GM21360 (cell line): ENCODE measurements at regions not wholly inside any gene's neighbourhood (a gene's known extent, or its start where the extent isn't known, plus 50 kb on each side); places are given as distances from the start of the nearest gene placed in this dataset.

ENCODE experiments used
- ATAC-seq: cut with Tn5 transposase; IDR thresholded peaks from one replicate; pipeline ENCODE4 v1.9.1; 2021; ENCODE audit warnings: mild to moderate bottlenecking, moderate library complexity; ENCODE audit not compliant: unreplicated experiment

GRCh38 chr12:39127401-39127800 is 222.0 kb upstream of the CPNE8 start:
- no peak for ATAC-seq

- ATAC-seq, result no peak
Measured at GRCh38 chr12:39125566-39125965, 220.2 kb upstream of the CPNE8 start.

- ATAC-seq, result no peak
Measured at GRCh38 chr12:39124768-39125167, 219.4 kb upstream of the CPNE8 start.

GRCh38 chr12:39123580-39124253 is 218.3 kb upstream of the CPNE8 start:
- ATAC-seq, result no peak

GRCh38 chr12:39122562-39123204 is 217.3 kb upstream of the CPNE8 start:
- no peak for ATAC-seq

- ATAC-seq, result no peak
Measured at GRCh38 chr12:39116861-39117260, 211.5 kb upstream of the CPNE8 start.

GRCh38 chr12:39112064-39112463 is 206.7 kb upstream of the CPNE8 start:
- ATAC-seq, result no peak

- no peak for ATAC-seq
Measured at GRCh38 chr12:39105111-39105510, 199.7 kb upstream of the CPNE8 start.

GRCh38 chr12:39103552-39104165 is 198.3 kb upstream of the CPNE8 start:
- peak; percentile 96 for ATAC-seq

GRCh38 chr12:39102474-39103209 is 197.3 kb upstream of the CPNE8 start:
- no peak for ATAC-seq

GRCh38 chr12:39095636-39096330 is 190.4 kb upstream of the CPNE8 start:
- ATAC-seq, result no peak

GRCh38 chr12:39081910-39082309 is 176.5 kb upstream of the CPNE8 start:
- ATAC-seq, result no peak

- no peak for ATAC-seq
Measured at GRCh38 chr12:39077226-39077625, 171.8 kb upstream of the CPNE8 start.

GRCh38 chr12:39074063-39074462 is 168.7 kb upstream of the CPNE8 start:
- ATAC-seq, result no peak

- ATAC-seq, result no peak
Measured at GRCh38 chr12:39072658-39073057, 167.3 kb upstream of the CPNE8 start.

- no peak for ATAC-seq
Measured at GRCh38 chr12:39071611-39072010, 166.2 kb upstream of the CPNE8 start.

- ATAC-seq, result no peak
Measured at GRCh38 chr12:39070775-39071174, 165.4 kb upstream of the CPNE8 start.

- ATAC-seq, result no peak
Measured at GRCh38 chr12:39065455-39065854, 160.1 kb upstream of the CPNE8 start.

GRCh38 chr12:39064708-39065107 is 159.3 kb upstream of the CPNE8 start:
- ATAC-seq, result no peak

GRCh38 chr12:39062266-39062996 is 157.0 kb upstream of the CPNE8 start:
- no peak for ATAC-seq
